ENCODE measurements at regions not wholly inside any gene's neighbourhood (a gene's known extent, or its start where the extent isn't known, plus 50 kb on each side); places are given as distances from the start of the nearest gene placed in this dataset.

DNA sequence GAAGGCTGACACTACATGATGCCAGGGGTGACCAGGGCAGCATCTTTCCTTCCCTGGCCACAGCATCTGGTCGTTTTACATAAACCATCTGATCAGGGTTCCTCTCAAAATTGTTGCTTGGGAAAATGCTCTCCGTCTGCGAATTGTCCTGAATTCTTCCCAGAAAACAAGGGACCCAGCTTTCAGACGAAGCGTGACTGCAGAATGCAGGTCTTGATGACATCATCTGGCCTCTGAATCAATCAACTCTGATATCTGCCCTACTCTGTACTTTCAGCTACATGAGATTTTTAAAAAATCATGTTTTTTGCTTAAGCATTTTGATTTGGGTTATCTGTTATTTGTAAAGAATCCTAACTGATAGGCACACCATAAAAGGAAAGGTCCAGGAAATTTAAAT, 246.6 kb upstream of the IRS2 start:
- no peak for TF ChIP-seq TBP (IDR thresholded peaks at IDR 0.05; ENCODE audit: low read depth, low read length)
- no peak for TF ChIP-seq MAFK (IDR thresholded peaks at IDR 0.05; ENCODE audit: low read depth, low read length)
- TF ChIP-seq, protein P1, sequence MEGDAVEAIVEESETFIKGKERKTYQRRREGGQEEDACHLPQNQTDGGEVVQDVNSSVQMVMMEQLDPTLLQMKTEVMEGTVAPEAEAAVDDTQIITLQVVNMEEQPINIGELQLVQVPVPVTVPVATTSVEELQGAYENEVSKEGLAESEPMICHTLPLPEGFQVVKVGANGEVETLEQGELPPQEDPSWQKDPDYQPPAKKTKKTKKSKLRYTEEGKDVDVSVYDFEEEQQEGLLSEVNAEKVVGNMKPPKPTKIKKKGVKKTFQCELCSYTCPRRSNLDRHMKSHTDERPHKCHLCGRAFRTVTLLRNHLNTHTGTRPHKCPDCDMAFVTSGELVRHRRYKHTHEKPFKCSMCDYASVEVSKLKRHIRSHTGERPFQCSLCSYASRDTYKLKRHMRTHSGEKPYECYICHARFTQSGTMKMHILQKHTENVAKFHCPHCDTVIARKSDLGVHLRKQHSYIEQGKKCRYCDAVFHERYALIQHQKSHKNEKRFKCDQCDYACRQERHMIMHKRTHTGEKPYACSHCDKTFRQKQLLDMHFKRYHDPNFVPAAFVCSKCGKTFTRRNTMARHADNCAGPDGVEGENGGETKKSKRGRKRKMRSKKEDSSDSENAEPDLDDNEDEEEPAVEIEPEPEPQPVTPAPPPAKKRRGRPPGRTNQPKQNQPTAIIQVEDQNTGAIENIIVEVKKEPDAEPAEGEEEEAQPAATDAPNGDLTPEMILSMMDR (IDR thresholded peaks at IDR 0.05; ENCODE audit: control extremely low read depth in 1 of 3, insufficient read depth in 1 of 3, low read depth in 1 of 3, low read length in 3 of 3) = no peak
- TF ChIP-seq TAF1 (IDR thresholded peaks at IDR 0.05; ENCODE audit: low read depth, low read length) = no peak
- TF ChIP-seq POLR2A (IDR thresholded peaks at IDR 0.05; ENCODE audit: control extremely low read depth in 1 of 2, low read depth in 2 of 2, low read length in 2 of 2) = no peak
- no peak for TF ChIP-seq GABPA (IDR thresholded peaks at IDR 0.05; ENCODE audit: borderline replicate concordance, insufficient read depth, low read length)
- TF ChIP-seq SUZ12 (IDR thresholded peaks at IDR 0.05; ENCODE audit: low read length) = no peak

All from H1 (cell line).